ENCODE measurements at regions not wholly inside any gene's neighbourhood (a gene's known extent, or its start where the extent isn't known, plus 50 kb on each side); places are given as distances from the start of the nearest gene placed in this dataset.

DNA sequence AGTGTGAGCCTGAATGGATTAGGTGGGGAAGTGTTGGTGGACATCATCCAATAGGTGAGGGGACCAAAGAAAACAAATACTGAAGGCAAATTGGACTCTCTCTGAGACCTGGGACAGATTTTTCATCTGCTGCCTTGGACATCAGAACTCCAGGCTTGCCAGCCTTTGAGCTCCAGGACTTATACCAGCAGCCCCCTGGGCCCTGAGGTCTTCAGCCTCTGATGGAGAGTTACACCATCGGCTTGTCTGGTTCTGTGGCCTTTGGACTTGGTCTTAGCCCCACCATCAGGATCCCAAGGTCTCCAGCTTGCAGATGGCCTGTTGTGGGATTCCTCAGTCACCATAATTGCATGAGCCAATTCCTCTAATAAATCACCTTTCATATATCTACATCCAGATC is 80.8 kb upstream of the SLC8A3 start:
- TF ChIP-seq, protein P1, sequence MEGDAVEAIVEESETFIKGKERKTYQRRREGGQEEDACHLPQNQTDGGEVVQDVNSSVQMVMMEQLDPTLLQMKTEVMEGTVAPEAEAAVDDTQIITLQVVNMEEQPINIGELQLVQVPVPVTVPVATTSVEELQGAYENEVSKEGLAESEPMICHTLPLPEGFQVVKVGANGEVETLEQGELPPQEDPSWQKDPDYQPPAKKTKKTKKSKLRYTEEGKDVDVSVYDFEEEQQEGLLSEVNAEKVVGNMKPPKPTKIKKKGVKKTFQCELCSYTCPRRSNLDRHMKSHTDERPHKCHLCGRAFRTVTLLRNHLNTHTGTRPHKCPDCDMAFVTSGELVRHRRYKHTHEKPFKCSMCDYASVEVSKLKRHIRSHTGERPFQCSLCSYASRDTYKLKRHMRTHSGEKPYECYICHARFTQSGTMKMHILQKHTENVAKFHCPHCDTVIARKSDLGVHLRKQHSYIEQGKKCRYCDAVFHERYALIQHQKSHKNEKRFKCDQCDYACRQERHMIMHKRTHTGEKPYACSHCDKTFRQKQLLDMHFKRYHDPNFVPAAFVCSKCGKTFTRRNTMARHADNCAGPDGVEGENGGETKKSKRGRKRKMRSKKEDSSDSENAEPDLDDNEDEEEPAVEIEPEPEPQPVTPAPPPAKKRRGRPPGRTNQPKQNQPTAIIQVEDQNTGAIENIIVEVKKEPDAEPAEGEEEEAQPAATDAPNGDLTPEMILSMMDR (IDR thresholded peaks at IDR 0.05; ENCODE audit: extremely low read depth, low read depth, low read length) = no peak
- Histone ChIP-seq H3K36me3 (ENCODE audit: insufficient read depth, low read length) (no peaks in the 10 kb centered on the region), H3K27ac (ENCODE audit: low read depth, low read length) (no peak overlapping the region), H3K79me2 (ENCODE audit: insufficient read depth, low read length) (no peaks in the 10 kb centered on the region), H3K4me2 (ENCODE audit: insufficient read depth, low read length) (no peak overlapping the region), H3K4me3 (ENCODE audit: insufficient read depth, low read length) (no peak overlapping the region), H3K4me1 (ENCODE audit: insufficient read depth, low read length) (no peaks in the 10 kb centered on the region), H3K9me3 (ENCODE audit: low read depth, low read length) (no peaks in the 10 kb centered on the region), H4K20me1 (ENCODE audit: insufficient read depth, low read length) (no peaks in the 10 kb centered on the region), H2AFZ (ENCODE audit: low read length) (no peak overlapping the region), H3K27me3 (ENCODE audit: insufficient read depth, low read length) (no peaks in the 10 kb centered on the region)
- DNase-seq (ENCODE audit: insufficient read length, low spot score, missing footprints) = no peak

DNA sequence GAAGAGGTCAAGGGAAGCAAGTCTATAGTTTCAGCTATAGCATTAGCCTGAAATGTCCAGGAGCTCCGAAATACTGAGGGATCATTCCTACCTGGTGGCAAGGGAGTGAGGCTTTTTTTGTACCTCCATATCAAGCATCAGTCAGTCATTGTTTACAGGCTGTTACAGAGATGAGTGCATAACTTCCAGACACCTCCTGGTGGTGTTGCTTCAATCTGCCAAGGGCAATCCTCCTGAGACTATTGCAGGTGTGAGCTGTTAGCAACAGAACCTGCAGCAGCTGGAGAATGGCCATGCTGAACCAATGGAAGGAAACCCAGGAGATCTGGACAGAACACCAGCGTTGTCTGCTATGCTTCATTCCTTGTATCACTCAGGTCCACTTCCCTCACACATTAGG is 80.0 kb upstream of the SLC8A3 start:
- H2AFZ ChIP-seq (ENCODE audit: low read length) = no peak overlapping the region
- DNase-seq (ENCODE audit: insufficient read length, low spot score, missing footprints) = no peak
- no peaks in the 10 kb centered on the region for H3K4me1 ChIP-seq (ENCODE audit: insufficient read depth, low read length)
- no peaks in the 10 kb centered on the region for H3K9me3 ChIP-seq (ENCODE audit: low read depth, low read length)
- H4K20me1 ChIP-seq (ENCODE audit: insufficient read depth, low read length) = no peaks in the 10 kb centered on the region
- H3K4me3 ChIP-seq (ENCODE audit: insufficient read depth, low read length) = no peak overlapping the region
- no peaks in the 10 kb centered on the region for H3K79me2 ChIP-seq (ENCODE audit: insufficient read depth, low read length)
- H3K27me3 ChIP-seq (ENCODE audit: insufficient read depth, low read length) = no peaks in the 10 kb centered on the region
- no peak overlapping the region for H3K27ac ChIP-seq (ENCODE audit: low read depth, low read length)
- no peak overlapping the region for H3K4me2 ChIP-seq (ENCODE audit: insufficient read depth, low read length)
- TF ChIP-seq, protein P1 (IDR thresholded peaks at IDR 0.05; ENCODE audit: extremely low read depth, low read depth, low read length) = no peak
- no peaks in the 10 kb centered on the region for H3K36me3 ChIP-seq (ENCODE audit: insufficient read depth, low read length)

DNA sequence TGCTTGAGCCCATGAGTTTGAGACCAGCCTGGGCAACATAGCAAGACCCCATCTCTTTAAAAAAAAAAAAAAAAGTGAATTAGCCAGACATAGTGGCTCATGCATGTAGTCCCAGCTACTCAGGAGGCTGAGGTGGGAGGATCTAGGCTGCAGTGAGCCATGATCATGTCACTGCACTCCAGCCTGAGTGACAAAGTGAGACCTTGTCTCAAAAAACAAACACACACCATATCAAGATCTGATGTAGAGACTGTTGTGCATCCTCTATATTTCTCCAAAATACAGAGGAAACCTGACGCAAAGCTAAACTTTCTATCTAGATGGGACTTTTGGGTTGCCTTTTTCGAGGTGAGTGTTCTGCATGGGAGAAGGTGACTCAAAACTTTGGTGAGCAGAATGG is 77.4 kb upstream of the SLC8A3 start:
- Histone ChIP-seq H3K36me3 (ENCODE audit: insufficient read depth, low read length) (no peaks in the 10 kb centered on the region), H2AFZ (ENCODE audit: low read length) (no peak overlapping the region), H3K79me2 (ENCODE audit: insufficient read depth, low read length) (no peaks in the 10 kb centered on the region), H3K27ac (ENCODE audit: low read depth, low read length) (no peak overlapping the region), H3K4me3 (ENCODE audit: insufficient read depth, low read length) (no peak overlapping the region), H3K4me1 (ENCODE audit: insufficient read depth, low read length) (no peaks in the 10 kb centered on the region), H3K27me3 (ENCODE audit: insufficient read depth, low read length) (peaks cover 3% of the 10 kb centered on the region), H3K4me2 (ENCODE audit: insufficient read depth, low read length) (no peak overlapping the region), H4K20me1 (ENCODE audit: insufficient read depth, low read length) (no peaks in the 10 kb centered on the region), H3K9me3 (ENCODE audit: low read depth, low read length) (no peaks in the 10 kb centered on the region)
- TF ChIP-seq, protein P1 (IDR thresholded peaks at IDR 0.05; ENCODE audit: extremely low read depth, low read depth, low read length) = no peak
- no peak for DNase-seq (ENCODE audit: insufficient read length, low spot score, missing footprints)

DNA sequence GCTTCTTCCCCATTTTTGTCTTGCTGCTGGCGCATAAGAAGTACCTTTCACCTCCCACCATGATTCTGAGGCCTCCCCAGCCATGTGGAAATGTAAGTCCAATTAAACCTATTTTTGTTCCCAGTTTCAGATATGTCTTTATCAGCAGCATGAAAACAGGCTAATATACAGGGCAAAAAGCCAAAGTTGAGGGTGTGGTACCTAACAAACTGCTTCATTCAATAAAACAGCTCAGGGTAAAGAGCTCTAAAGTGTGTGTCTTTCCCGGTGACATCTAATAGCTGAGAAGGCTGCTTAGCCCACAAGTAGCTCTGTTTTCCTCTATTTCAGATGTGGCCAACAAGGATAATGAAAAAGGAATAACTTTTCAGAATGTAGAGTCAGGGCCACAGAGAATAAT is 76.7 kb upstream of the SLC8A3 start:
- Histone ChIP-seq H3K27me3 (ENCODE audit: insufficient read depth, low read length) (peaks cover 3% of the 10 kb centered on the region), H3K27ac (ENCODE audit: low read depth, low read length) (no peak overlapping the region), H2AFZ (ENCODE audit: low read length) (no peak overlapping the region), H3K4me3 (ENCODE audit: insufficient read depth, low read length) (no peak overlapping the region), H3K4me2 (ENCODE audit: insufficient read depth, low read length) (no peak overlapping the region), H4K20me1 (ENCODE audit: insufficient read depth, low read length) (no peaks in the 10 kb centered on the region), H3K36me3 (ENCODE audit: insufficient read depth, low read length) (no peaks in the 10 kb centered on the region), H3K79me2 (ENCODE audit: insufficient read depth, low read length) (no peaks in the 10 kb centered on the region), H3K9me3 (ENCODE audit: low read depth, low read length) (no peaks in the 10 kb centered on the region), H3K4me1 (ENCODE audit: insufficient read depth, low read length) (no peaks in the 10 kb centered on the region)
- TF ChIP-seq, protein P1 (IDR thresholded peaks at IDR 0.05; ENCODE audit: extremely low read depth, low read depth, low read length) = no peak
- no peak for DNase-seq (ENCODE audit: insufficient read length, low spot score, missing footprints)

All from osteoblast (primary cell).